ENCODE measurements at regions not wholly inside any gene's neighbourhood (a gene's known extent, or its start where the extent isn't known, plus 50 kb on each side); places are given as distances from the start of the nearest gene placed in this dataset.

GRCh38 chr2:126238251-126238650, 417.7 kb upstream of the GYPC start:
- H4K20me1 ChIP-seq (ENCODE audit: insufficient read depth, low read length, poor library complexity, severe bottlenecking): no peaks in the 10 kb centered on the region
- no peaks in the 10 kb centered on the region for H3K36me3 ChIP-seq (ENCODE audit: insufficient read depth, low read length)
- H3K27me3 ChIP-seq (ENCODE audit: insufficient read depth, low read length, poor library complexity, severe bottlenecking): no peaks in the 10 kb centered on the region
- H3K9ac ChIP-seq (ENCODE audit: low read depth, low read length, poor library complexity, severe bottlenecking): no peak overlapping the region
- no peak overlapping the region for H2AFZ ChIP-seq (ENCODE audit: low read length)
- H3K4me1 ChIP-seq (ENCODE audit: insufficient read depth, low read length, poor library complexity, severe bottlenecking): no peaks in the 10 kb centered on the region
- H3K79me2 ChIP-seq (ENCODE audit: insufficient read depth, low read length): no peaks in the 10 kb centered on the region
- TF ChIP-seq CTCF (conservative IDR thresholded peaks at IDR 0.05; ENCODE audit: low read length) (no peak), EZH2phosphoT487 (IDR thresholded peaks at IDR 0.05; ENCODE audit: borderline replicate concordance) (no peak)
- H3K4me2 ChIP-seq (ENCODE audit: low read depth, low read length, poor library complexity, severe bottlenecking): no peak overlapping the region
- no peaks in the 10 kb centered on the region for H3F3A ChIP-seq (ENCODE audit: low read depth)
- no peaks in the 10 kb centered on the region for H3K9me3 ChIP-seq (ENCODE audit: insufficient read depth, low read depth, low read length)
- no peak overlapping the region for H3K4me3 ChIP-seq (ENCODE audit: low read length, poor library complexity, severe bottlenecking)
- no peaks in the 10 kb centered on the region for H3K9me2 ChIP-seq (replicated peaks; ENCODE audit: low read depth, low read length)

DNA sequence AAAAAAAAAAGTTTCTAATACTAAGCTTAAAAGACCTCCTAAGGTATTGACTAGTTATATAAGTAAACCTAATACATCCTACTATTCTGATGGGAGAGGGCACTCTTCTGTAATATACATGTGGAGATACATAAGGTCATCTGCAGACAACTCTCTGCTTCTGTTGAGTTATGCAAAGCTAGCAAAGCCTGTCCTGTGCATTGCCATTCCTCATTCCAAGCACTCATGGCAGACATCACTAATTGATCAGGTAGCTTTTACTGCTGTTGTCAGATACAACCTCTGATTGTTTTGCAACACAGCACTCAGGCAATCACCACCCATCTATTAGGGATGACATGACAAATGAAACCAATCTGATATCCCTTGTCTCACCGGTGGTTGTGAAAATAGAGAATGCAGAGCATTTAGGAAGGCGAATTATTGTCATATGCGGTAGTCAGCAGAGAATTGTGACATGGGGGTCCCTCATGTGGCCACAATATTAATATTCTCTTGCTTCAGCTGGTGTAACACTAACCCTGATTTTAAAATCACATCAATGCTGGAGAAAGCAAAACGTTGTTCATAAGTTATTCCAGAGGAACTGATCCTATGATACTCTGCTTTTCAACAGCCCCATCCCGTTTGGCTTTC, 416.5 kb upstream of the GYPC start:
- no peaks in the 10 kb centered on the region for H3K9me2 ChIP-seq (replicated peaks; ENCODE audit: low read depth, low read length)
- TF ChIP-seq CTCF (conservative IDR thresholded peaks at IDR 0.05; ENCODE audit: low read length) (no peak), EZH2phosphoT487 (IDR thresholded peaks at IDR 0.05; ENCODE audit: borderline replicate concordance) (no peak)
- no peaks in the 10 kb centered on the region for H4K20me1 ChIP-seq (ENCODE audit: insufficient read depth, low read length, poor library complexity, severe bottlenecking)
- H3K4me3 ChIP-seq (ENCODE audit: low read length, poor library complexity, severe bottlenecking): no peak overlapping the region
- no peaks in the 10 kb centered on the region for H3K9me3 ChIP-seq (ENCODE audit: insufficient read depth, low read depth, low read length)
- no peaks in the 10 kb centered on the region for H3F3A ChIP-seq (ENCODE audit: low read depth)
- H2AFZ ChIP-seq (ENCODE audit: low read length): no peak overlapping the region
- H3K79me2 ChIP-seq (ENCODE audit: insufficient read depth, low read length): no peaks in the 10 kb centered on the region
- no peaks in the 10 kb centered on the region for H3K27me3 ChIP-seq (ENCODE audit: insufficient read depth, low read length, poor library complexity, severe bottlenecking)
- no peak overlapping the region for H3K4me2 ChIP-seq (ENCODE audit: low read depth, low read length, poor library complexity, severe bottlenecking)
- no peaks in the 10 kb centered on the region for H3K4me1 ChIP-seq (ENCODE audit: insufficient read depth, low read length, poor library complexity, severe bottlenecking)
- no peak overlapping the region for H3K9ac ChIP-seq (ENCODE audit: low read depth, low read length, poor library complexity, severe bottlenecking)
- no peaks in the 10 kb centered on the region for H3K36me3 ChIP-seq (ENCODE audit: insufficient read depth, low read length)

GRCh38 chr2:126241001-126241400, 415.0 kb upstream of the GYPC start:
- Histone ChIP-seq H2AFZ (ENCODE audit: low read length) (no peak overlapping the region), H3K4me2 (ENCODE audit: low read depth, low read length, poor library complexity, severe bottlenecking) (no peak overlapping the region), H4K20me1 (ENCODE audit: insufficient read depth, low read length, poor library complexity, severe bottlenecking) (no peaks in the 10 kb centered on the region), H3K4me3 (ENCODE audit: low read length, poor library complexity, severe bottlenecking) (no peak overlapping the region), H3K4me1 (ENCODE audit: insufficient read depth, low read length, poor library complexity, severe bottlenecking) (no peaks in the 10 kb centered on the region), H3F3A (ENCODE audit: low read depth) (no peaks in the 10 kb centered on the region), H3K27me3 (ENCODE audit: insufficient read depth, low read length, poor library complexity, severe bottlenecking) (no peaks in the 10 kb centered on the region), H3K9me3 (ENCODE audit: insufficient read depth, low read depth, low read length) (no peaks in the 10 kb centered on the region), H3K36me3 (ENCODE audit: insufficient read depth, low read length) (no peaks in the 10 kb centered on the region), H3K79me2 (ENCODE audit: insufficient read depth, low read length) (no peaks in the 10 kb centered on the region), H3K9ac (ENCODE audit: low read depth, low read length, poor library complexity, severe bottlenecking) (no peak overlapping the region), H3K9me2 (replicated peaks; ENCODE audit: low read depth, low read length) (no peaks in the 10 kb centered on the region)
- no peak for TF ChIP-seq EZH2phosphoT487 (IDR thresholded peaks at IDR 0.05; ENCODE audit: borderline replicate concordance)
- no peak for TF ChIP-seq CTCF (conservative IDR thresholded peaks at IDR 0.05; ENCODE audit: low read length)

Measured in Loucy (cell line).